ENCODE measurements at regions not wholly inside any gene's neighbourhood (a gene's known extent, or its start where the extent isn't known, plus 50 kb on each side); places are given as distances from the start of the nearest gene placed in this dataset.

- TF ChIP-seq, protein P1, sequence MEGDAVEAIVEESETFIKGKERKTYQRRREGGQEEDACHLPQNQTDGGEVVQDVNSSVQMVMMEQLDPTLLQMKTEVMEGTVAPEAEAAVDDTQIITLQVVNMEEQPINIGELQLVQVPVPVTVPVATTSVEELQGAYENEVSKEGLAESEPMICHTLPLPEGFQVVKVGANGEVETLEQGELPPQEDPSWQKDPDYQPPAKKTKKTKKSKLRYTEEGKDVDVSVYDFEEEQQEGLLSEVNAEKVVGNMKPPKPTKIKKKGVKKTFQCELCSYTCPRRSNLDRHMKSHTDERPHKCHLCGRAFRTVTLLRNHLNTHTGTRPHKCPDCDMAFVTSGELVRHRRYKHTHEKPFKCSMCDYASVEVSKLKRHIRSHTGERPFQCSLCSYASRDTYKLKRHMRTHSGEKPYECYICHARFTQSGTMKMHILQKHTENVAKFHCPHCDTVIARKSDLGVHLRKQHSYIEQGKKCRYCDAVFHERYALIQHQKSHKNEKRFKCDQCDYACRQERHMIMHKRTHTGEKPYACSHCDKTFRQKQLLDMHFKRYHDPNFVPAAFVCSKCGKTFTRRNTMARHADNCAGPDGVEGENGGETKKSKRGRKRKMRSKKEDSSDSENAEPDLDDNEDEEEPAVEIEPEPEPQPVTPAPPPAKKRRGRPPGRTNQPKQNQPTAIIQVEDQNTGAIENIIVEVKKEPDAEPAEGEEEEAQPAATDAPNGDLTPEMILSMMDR (IDR thresholded peaks at IDR 0.05), result no peak
- TF ChIP-seq POLR2A (IDR thresholded peaks at IDR 0.05), result no peak
These were observed 460.6 kb upstream of the MCTP2 start for GRCh38 chr15:93770788-93771187.
